Fibroblast of lung (primary cell): ENCODE measurements at regions not wholly inside any gene's neighbourhood (a gene's known extent, or its start where the extent isn't known, plus 50 kb on each side); places are given as distances from the start of the nearest gene placed in this dataset.

Source experiments
- DNase-seq, 2 donors: peaks; one replicate each; pipeline versions ENCODE4 v3.0.0 to v3.0.0-alpha.2; 2010; ENCODE audit warnings: low read depth in 2 of 2
- H2AFZ ChIP-seq: 2 replicates; pipeline ENCODE4 v1.5.1; 2012; ENCODE audit warnings: low read length, control low read depth, inconsistent platforms
- H3K27ac ChIP-seq: 2 replicates; pipeline ENCODE4 v1.5.1; 2011; ENCODE audit warnings: low read length, control low read depth; ENCODE audit not compliant: insufficient read depth
- H3K27me3 ChIP-seq: 2 replicates; pipeline ENCODE4 v1.5.1; 2011; ENCODE audit warnings: mild to moderate bottlenecking, low read length; ENCODE audit not compliant: control insufficient read depth, insufficient read depth
- H3K36me3 ChIP-seq: 2 replicates; pipeline ENCODE4 v1.5.1; 2011; ENCODE audit warnings: low read length; ENCODE audit not compliant: control insufficient read depth, insufficient read depth
- H3K4me1 ChIP-seq: 2 replicates; pipeline ENCODE4 v1.5.1; 2011; ENCODE audit warnings: low read length; ENCODE audit not compliant: control insufficient read depth, insufficient read depth; ENCODE audit errors: extremely low read depth
- H3K4me2 ChIP-seq: 2 replicates; pipeline ENCODE4 v1.5.1; 2011; ENCODE audit warnings: low read length, control low read depth; ENCODE audit not compliant: insufficient read depth; ENCODE audit errors: extremely low read depth
- H3K4me3 ChIP-seq, 4 experiments: fragments of 200-600 bp in 1 of 4; sonication (generic) in 1 of 4; replicated peaks in 1 of 4; 2 replicates each; pipeline ENCODE4 v1.5.1; 2011 to 2016; ENCODE audit warnings: low read length in 4 of 4, low read depth in 3 of 4, mild to moderate bottlenecking in 3 of 4, control low read depth in 2 of 4, inconsistent platforms in 1 of 4, mixed read lengths in 1 of 4; ENCODE audit not compliant: insufficient read depth in 1 of 4; ENCODE audit errors: control extremely low read depth in 1 of 4
- H3K79me2 ChIP-seq: 2 replicates; pipeline ENCODE4 v1.5.1; 2012; ENCODE audit warnings: mild to moderate bottlenecking, low read length, inconsistent platforms; ENCODE audit not compliant: control insufficient read depth, insufficient read depth
- H3K9ac ChIP-seq: 2 replicates; pipeline ENCODE4 v1.5.1; 2011; ENCODE audit warnings: mild to moderate bottlenecking, low read length, control low read depth; ENCODE audit not compliant: insufficient read depth
- H3K9me3 ChIP-seq: 2 replicates; pipeline ENCODE4 v1.5.1; 2012; ENCODE audit warnings: low read depth, low read length; ENCODE audit not compliant: control insufficient read depth, insufficient read depth
- H4K20me1 ChIP-seq: 2 replicates; pipeline ENCODE4 v1.5.1; 2011; ENCODE audit warnings: low read length; ENCODE audit not compliant: control insufficient read depth, insufficient read depth; ENCODE audit errors: extremely low read depth
- EZH2 ChIP-seq: IDR thresholded peaks from 2 replicates; pipeline ENCODE4 v1.5.1; 2012; ENCODE audit warnings: low read length, control low read depth, mild to moderate bottlenecking; ENCODE audit errors: missing control alignments
- TF ChIP-seq, protein P1 (sequence below), 2 donors: IDR thresholded peaks in 1 of 2; conservative IDR thresholded peaks in 1 of 2; 1 replicate in 1 of 2; 2 replicates in 1 of 2; pipeline ENCODE4 v1.5.1; 2011 to 2012; ENCODE audit warnings: low read length in 2 of 2, control low read depth in 1 of 2, inconsistent platforms in 1 of 2, low read depth in 1 of 2, mild to moderate bottlenecking in 1 of 2

- no peaks in the 10 kb centered on the region for H3K79me2 ChIP-seq
- no peak for DNase-seq
- no peak overlapping the region for H3K27ac ChIP-seq
- no peaks in the 10 kb centered on the region for H3K4me1 ChIP-seq
- no peak overlapping the region for H3K4me3 ChIP-seq
- H3K9me3 ChIP-seq, result no peaks in the 10 kb centered on the region
- TF ChIP-seq, protein P1, sequence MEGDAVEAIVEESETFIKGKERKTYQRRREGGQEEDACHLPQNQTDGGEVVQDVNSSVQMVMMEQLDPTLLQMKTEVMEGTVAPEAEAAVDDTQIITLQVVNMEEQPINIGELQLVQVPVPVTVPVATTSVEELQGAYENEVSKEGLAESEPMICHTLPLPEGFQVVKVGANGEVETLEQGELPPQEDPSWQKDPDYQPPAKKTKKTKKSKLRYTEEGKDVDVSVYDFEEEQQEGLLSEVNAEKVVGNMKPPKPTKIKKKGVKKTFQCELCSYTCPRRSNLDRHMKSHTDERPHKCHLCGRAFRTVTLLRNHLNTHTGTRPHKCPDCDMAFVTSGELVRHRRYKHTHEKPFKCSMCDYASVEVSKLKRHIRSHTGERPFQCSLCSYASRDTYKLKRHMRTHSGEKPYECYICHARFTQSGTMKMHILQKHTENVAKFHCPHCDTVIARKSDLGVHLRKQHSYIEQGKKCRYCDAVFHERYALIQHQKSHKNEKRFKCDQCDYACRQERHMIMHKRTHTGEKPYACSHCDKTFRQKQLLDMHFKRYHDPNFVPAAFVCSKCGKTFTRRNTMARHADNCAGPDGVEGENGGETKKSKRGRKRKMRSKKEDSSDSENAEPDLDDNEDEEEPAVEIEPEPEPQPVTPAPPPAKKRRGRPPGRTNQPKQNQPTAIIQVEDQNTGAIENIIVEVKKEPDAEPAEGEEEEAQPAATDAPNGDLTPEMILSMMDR (conservative IDR thresholded peaks at IDR 0.05 in 1 of 2, IDR thresholded peaks at IDR 0.05 in 1 of 2; ENCODE audit: low read depth in 1 of 2, low read length in 2 of 2), result no peak
- TF ChIP-seq EZH2, result no peak
- no peak overlapping the region for H2AFZ ChIP-seq
- H3K27me3 ChIP-seq, result no peaks in the 10 kb centered on the region
- no peaks in the 10 kb centered on the region for H4K20me1 ChIP-seq
- H3K36me3 ChIP-seq, result no peaks in the 10 kb centered on the region
- no peak overlapping the region for H3K9ac ChIP-seq
- no peak overlapping the region for H3K4me2 ChIP-seq
Observed at GRCh38 chr1:83000286-83000685, 998.6 kb downstream of the TTLL7 start.

DNA sequence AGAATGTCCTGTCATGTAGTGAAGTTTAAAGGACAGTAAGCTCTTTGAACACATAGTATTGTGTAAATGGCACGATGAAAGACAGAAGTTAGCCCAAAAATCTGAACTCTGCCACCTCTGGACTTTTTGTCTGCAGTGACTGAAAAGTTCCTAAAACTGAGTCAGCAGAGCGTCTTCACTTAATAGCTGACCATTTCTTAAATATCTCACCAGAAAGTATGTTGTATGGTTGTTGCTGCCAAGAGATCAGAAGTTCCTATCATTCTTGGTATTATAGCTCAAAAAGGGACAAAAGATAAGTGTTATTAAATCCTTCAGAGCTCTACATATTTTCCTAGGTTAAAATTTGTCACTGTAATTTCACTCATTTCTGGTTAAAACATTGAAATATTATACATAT lies 1003.0 kb downstream of the TTLL7 start:
- Histone ChIP-seq H3K4me1 (no peaks in the 10 kb centered on the region), H3K27ac (no peak overlapping the region), H4K20me1 (no peaks in the 10 kb centered on the region), H3K4me3 (no peak overlapping the region), H3K9ac (no peak overlapping the region), H3K27me3 (no peaks in the 10 kb centered on the region), H2AFZ (no peak overlapping the region), H3K4me2 (no peak overlapping the region), H3K9me3 (no peaks in the 10 kb centered on the region), H3K79me2 (no peaks in the 10 kb centered on the region), H3K36me3 (no peaks in the 10 kb centered on the region)
- DNase-seq, result peak in 1 of 2 donors; percentile 11
- TF ChIP-seq, protein P1 (conservative IDR thresholded peaks at IDR 0.05 in 1 of 2, IDR thresholded peaks at IDR 0.05 in 1 of 2; ENCODE audit: low read depth in 1 of 2, low read length in 2 of 2), result no peak
- no peak for TF ChIP-seq EZH2

GRCh38 chr1:82994616-82995263 lies 1004.2 kb downstream of the TTLL7 start:
- TF ChIP-seq, protein P1 (conservative IDR thresholded peaks at IDR 0.05 in 1 of 2, IDR thresholded peaks at IDR 0.05 in 1 of 2; ENCODE audit: low read depth in 1 of 2, low read length in 2 of 2), result no peak
- no peak for TF ChIP-seq EZH2
- no peak overlapping the region for H3K27ac ChIP-seq
- H2AFZ ChIP-seq, result no peak overlapping the region
- no peaks in the 10 kb centered on the region for H3K79me2 ChIP-seq
- H4K20me1 ChIP-seq, result no peaks in the 10 kb centered on the region
- peak in 1 of 2 donors; percentile 11 for DNase-seq
- H3K4me3 ChIP-seq, result no peak overlapping the region
- no peak overlapping the region for H3K9ac ChIP-seq
- no peaks in the 10 kb centered on the region for H3K36me3 ChIP-seq
- no peaks in the 10 kb centered on the region for H3K27me3 ChIP-seq
- H3K4me1 ChIP-seq, result no peaks in the 10 kb centered on the region
- H3K4me2 ChIP-seq, result no peak overlapping the region
- H3K9me3 ChIP-seq, result no peaks in the 10 kb centered on the region
